SK-MEL-5 (cell line): ENCODE measurements at regions not wholly inside any gene's neighbourhood (a gene's known extent, or its start where the extent isn't known, plus 50 kb on each side); places are given as distances from the start of the nearest gene placed in this dataset.

Experiments
- DNase-seq: peaks from one replicate; pipeline ENCODE4 v3.0.0-alpha.2; 2016; ENCODE audit warnings: low read depth, low spot score
- in situ Hi-C: cut with HindIII; loops from 2 replicates; pipeline ENCODE4 v1.10.0; 2016; ENCODE audit warnings: low sequenced_read_pairs, high pct_unique_total_duplicates, low pct_unique_long_range_greater_than_20kb

DNA sequence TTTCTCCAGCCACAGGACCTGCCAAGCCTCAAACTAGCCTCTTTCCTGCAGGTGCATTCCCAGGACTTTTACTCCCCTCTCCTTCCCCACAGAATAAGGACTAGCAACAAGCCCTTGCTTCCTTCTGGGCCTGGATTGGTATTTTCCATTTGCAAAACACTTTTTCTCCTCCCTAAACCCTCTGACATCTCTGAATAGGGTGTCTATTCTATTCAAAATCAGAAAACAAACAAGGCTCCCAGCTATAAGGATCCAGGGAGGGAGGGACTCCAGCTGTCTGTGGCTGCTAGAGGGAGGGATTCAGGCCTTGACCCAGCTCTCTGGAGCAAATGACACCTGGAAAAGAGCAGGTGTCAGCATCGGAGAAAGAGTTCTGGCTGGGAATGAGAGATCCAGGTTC, 168.5 kb upstream of the BDNF start:
- in situ Hi-C loops = no loop called here
- DNase-seq = no peak

DNA sequence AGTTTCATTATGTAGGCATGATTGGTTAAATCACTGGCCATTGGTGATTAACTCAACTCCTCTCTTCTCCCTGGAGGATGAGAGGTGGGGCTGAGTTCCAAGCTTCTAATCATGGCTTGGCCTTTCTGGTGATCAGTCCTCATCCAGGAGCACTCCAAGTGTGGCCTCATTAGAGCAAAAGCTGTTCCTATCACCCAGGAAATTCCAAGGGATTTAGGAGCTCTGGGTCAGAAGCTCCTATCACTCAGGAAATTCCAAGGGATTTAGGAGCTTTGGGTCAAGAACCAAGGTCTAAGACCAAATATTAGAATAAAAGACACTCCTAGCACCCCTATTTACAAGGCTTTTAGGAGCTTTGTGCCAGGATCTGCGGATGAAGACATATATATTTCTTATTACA, 168.0 kb upstream of the BDNF start:
- no peak for DNase-seq

GRCh38 chr11:27865105-27865504, 164.8 kb upstream of the BDNF start:
- DNase-seq = no peak
- in situ Hi-C loops = no loop called here

More for the DNA sequence above, 168.0 kb upstream of the BDNF start:
- in situ Hi-C loops = no loop called here

DNA sequence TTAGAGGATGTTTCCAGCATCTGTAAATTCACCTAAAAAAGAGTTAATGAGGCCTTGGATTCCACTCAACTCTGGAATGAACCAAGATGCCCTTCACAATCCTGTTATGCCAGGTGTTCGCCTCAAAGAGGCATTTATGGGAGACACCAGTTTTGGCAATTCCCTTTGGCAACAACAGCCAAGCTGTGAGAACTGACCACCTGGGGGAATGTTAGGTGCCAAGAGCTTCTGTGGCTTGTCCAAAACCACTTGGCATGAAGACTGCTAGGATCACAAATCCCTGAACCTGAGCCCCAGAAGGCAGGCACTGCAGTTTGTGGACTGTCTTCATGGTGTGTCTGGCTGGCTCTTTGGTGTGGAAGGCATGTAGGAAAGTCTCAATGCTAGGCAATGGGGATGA, 164.4 kb upstream of the BDNF start:
- in situ Hi-C loops = no loop called here
- no peak for DNase-seq

GRCh38 chr11:27864091-27864491, 163.8 kb upstream of the BDNF start:
- in situ Hi-C loops = no loop called here
- DNase-seq = no peak

DNA sequence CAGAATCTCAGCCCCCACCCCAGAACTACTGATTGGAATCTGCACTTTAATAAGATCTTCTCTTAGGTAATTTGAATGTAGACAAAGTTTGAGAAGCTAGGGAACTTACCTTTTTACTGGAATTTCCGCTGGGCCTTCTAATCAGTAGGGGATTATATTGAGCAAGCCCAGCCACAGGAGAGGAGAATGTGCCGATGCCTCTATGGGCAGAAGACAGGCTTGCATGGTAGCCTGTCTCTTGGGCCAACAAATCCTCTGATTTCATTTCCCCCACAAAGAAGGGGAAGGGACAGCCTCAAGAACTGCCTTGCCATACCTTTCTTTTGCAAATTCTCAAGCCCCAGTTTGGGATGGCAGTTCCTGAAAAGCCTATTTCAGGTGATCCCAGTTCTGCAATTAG, 163.4 kb upstream of the BDNF start:
- in situ Hi-C loops = no loop called here
- DNase-seq = no peak

GRCh38 chr11:27861706-27862430, 161.6 kb upstream of the BDNF start:
- in situ Hi-C loops = no loop called here
- DNase-seq = no peak

DNA sequence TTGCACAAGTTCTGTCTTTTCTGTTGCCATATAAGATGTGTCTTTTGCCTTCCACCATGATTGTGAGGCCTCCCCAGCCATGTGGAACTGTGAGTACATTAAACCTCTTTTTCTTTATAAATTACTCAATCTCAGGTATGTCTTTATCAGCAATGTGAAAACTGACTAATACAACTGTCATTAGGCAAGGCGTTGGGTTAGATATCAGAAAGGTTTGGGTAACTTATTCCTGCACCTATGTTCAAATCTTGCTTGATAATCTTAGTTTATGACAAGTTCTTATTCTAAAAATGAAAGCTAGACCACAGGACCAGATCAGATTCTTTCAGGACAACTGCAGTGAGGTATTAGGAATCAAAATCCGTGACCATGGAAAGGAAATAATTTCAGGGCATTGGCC, 160.6 kb upstream of the BDNF start:
- in situ Hi-C loops = no loop called here
- DNase-seq = no peak

DNA sequence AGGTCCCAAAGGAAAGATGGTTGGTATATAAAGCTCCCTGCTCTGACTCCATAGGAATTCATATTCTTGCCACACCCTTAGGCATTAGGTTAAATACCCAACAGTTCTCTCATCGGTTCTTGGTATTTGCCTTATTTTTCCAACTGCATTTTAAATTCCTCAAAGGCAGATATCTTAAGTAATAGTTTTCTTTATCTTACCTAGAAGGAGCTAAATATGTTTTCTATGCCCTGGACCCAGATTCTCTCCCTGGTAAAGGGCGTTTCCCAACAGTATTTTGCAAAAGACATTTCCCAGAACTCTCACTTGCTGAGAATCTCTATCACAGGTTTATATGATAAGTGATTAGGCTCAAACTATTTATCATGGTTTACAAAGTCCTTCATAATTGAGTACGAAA, 158.6 kb upstream of the BDNF start:
- in situ Hi-C loops = no loop called here

GRCh38 chr11:27857588-27857987, 157.3 kb upstream of the BDNF start:
- in situ Hi-C loops = no loop called here
- DNase-seq = no peak

More for the DNA sequence above, 158.6 kb upstream of the BDNF start:
- no peak for DNase-seq

DNA sequence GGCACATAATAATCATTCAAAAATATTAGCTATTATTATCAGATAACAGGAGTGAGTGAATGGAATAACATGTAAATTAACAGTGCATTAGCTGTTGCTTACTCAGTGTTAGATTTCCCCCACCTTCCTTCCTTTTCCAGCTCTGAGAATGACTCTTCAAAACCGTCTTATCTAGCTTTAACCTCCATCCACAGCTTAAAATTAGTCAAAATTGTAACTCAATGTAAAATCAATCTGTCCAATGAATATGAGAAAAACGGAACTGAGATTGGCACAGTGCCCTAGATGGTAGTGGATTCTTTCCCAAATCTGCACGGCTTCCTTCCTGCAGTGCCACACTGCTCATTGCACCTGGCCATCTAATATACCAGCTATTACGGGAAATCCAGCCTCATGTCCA, 156.8 kb upstream of the BDNF start:
- no peak for DNase-seq
- in situ Hi-C loops = no loop called here

DNA sequence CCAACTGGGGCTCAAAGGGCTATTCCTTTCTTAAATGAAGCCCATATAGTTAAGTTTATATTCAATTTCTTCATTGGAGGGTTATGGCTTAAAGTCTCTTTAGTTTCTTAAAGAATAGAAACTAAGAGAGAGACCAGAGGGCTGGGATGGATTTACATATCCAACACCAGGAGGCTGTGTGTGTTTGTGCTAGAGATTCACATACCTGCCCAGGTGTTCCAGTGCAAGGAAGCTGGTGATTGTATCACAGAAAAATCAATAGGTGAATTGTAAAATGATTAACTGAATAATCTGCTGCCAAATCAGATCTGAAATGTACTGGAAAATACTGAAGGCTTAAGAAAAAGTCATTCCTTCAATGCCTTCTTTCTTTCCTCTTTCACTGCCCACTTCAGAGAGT, 148.2 kb upstream of the BDNF start:
- DNase-seq = no peak
- in situ Hi-C loops = no loop called here

DNA sequence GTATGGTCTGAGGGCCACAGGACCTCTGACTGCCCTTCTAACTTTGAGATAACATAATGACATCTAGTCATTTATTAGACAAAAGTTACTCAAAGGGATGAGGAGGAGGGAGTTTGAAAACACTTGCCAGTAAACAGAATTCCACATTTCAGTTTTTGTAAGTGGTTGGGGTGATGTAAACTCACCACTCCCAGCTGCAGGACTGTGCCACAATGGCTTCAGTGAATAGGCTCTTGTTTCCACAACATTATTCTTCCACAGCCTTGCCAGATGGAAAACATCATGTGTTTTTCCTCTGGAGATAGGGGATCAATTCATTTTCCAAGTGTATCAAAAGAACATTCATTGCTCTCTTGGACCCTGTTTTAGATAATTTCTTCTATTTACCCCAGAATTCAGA, 147.2 kb upstream of the BDNF start:
- DNase-seq = peak; percentile 42
- in situ Hi-C loops = no loop called here

- in situ Hi-C loops = no loop called here
These were observed 142.0 kb upstream of the BDNF start for GRCh38 chr11:27842290-27842689.

GRCh38 chr11:27841023-27841422, 140.8 kb upstream of the BDNF start:
- DNase-seq = no peak
- in situ Hi-C loops = no loop called here

More at GRCh38 chr11:27842290-27842689, 142.0 kb upstream of the BDNF start:
- DNase-seq = no peak

DNA sequence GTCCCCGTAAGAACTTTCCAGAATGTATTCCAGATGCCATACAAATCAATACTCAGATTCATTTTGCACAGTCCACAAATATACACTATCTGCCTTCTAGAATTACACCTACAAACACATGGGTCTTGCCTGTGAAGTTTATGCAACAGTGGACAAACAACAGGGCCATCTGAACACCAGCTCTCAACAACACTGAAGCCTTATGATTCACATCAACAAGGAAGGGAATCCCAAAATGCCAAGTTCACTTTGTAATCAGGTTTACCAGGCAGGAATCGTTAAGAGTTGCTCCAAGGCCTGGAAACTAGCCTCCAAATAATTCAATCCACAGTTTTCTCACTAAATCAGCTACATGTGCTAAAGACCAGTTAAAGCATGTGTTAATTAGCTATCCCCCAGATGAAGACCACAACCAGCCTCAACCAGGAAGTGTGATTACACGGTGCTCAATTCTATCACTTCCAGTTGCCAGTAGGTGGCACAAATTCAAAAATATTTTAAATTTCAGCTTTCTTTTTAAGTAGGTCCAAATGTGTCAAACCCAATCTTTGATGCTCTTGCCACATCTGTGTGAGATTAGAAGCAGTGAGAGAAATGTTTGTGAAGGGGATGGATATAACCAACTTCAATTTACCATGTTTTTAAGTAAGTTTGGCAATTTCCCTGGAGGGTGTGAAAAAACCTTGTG, 139.1 kb upstream of the BDNF start:
- in situ Hi-C loops = no loop called here
- DNase-seq = peak; percentile 19

DNA sequence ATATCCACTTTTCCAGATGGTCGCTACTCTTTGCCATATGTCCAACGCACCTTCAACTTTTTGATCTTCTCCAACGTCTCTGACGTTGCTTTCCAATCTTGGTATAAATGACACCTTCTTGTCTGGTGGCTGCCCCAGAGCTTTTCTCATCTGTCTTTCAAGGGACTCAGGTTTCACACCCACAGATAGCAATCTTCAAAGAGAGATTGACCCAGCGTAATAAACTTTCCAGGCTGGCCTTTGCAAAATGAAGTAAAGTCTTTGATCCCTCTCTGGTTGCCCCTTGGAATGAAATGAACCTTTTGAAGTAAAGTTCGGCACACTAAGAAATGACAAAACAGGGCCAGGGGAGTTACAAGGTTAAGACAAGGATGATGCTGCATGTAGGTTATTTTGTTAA, 138.4 kb upstream of the BDNF start:
- in situ Hi-C loops = no loop called here
- no peak for DNase-seq

- DNase-seq = no peak
- in situ Hi-C loops = no loop called here
These were observed 137.8 kb upstream of the BDNF start for GRCh38 chr11:27837895-27838563.

GRCh38 chr11:27830206-27830605, 130.0 kb upstream of the BDNF start:
- in situ Hi-C loops = no loop called here

More at GRCh38 chr11:27830206-27830605, 130.0 kb upstream of the BDNF start:
- DNase-seq = no peak
